Peyer's patch (tissue), 4 donors: ENCODE measurements at regions not wholly inside any gene's neighbourhood (a gene's known extent, or its start where the extent isn't known, plus 50 kb on each side); places are given as distances from the start of the nearest gene placed in this dataset.

ENCODE experiments used
- CTCF ChIP-seq, 6 experiments: fragments of 450-650 bp in 4 of 6; fragments of 200-600 bp in 2 of 6; sonication (generic) in 1 of 6; IDR thresholded peaks; one replicate each; pipeline ENCODE4 v1.5.1; 2017 to 2019; ENCODE audit warnings: antibody characterized with exemption in 6 of 6, mild to moderate bottlenecking in 3 of 6, moderate library complexity in 1 of 6
- POLR2A ChIP-seq, 2 donors: fragments of 450-650 bp; IDR thresholded peaks; one replicate each; pipeline ENCODE4 v1.5.1; 2017; ENCODE audit warnings: antibody characterized with exemption in 2 of 2, mild to moderate bottlenecking in 2 of 2, moderate library complexity in 2 of 2

- no peak for TF ChIP-seq CTCF (IDR thresholded peaks at IDR 0.05)
- TF ChIP-seq POLR2A (IDR thresholded peaks at IDR 0.05): no peak
Measured at GRCh38 chr9:74122216-74122615, 374.9 kb upstream of the RORB start.
